Adipocyte (in vitro differentiated cells): ENCODE measurements at regions not wholly inside any gene's neighbourhood (a gene's known extent, or its start where the extent isn't known, plus 50 kb on each side); places are given as distances from the start of the nearest gene placed in this dataset.
"Not testable (repeated sequence)": the region's sequence is repeated elsewhere in the genome, so short reads cannot be mapped to it uniquely, and the experiment has no call there.

Experiments
- DNase-seq: peaks from one replicate; pipeline ENCODE4 v3.0.0-alpha.2; 2015; ENCODE audit warnings: low read depth
- H3K27me3 ChIP-seq: replicated peaks from 2 replicates; pipeline ENCODE4 v1.7.0; 2013; ENCODE audit warnings: mild to moderate bottlenecking, low read length, moderate library complexity; ENCODE audit not compliant: control insufficient read depth, insufficient read depth
- H3K36me3 ChIP-seq: 2 replicates; pipeline ENCODE4 v1.7.0; 2013; ENCODE audit warnings: low read length, mild to moderate bottlenecking, moderate library complexity; ENCODE audit not compliant: control insufficient read depth, insufficient read depth, severe bottlenecking
- H3K4me1 ChIP-seq: 2 replicates; pipeline ENCODE4 v1.7.0; 2013; ENCODE audit warnings: mild to moderate bottlenecking, low read length, moderate library complexity; ENCODE audit not compliant: control insufficient read depth, insufficient read depth
- H3K4me3 ChIP-seq: 2 replicates; pipeline ENCODE4 v1.7.0; 2013; ENCODE audit warnings: mild to moderate bottlenecking, low read length, moderate library complexity
- H3K9ac ChIP-seq: 2 replicates; pipeline ENCODE4 v1.7.0; 2013; ENCODE audit warnings: mild to moderate bottlenecking, low read length, moderate library complexity
- H3K9me3 ChIP-seq: 2 replicates; pipeline ENCODE4 v1.7.0; 2013; ENCODE audit warnings: mild to moderate bottlenecking, low read length, moderate library complexity; ENCODE audit not compliant: control insufficient read depth

GRCh38 chr4:55012363-55013230, 112.8 kb downstream of the KDR start:
- Histone ChIP-seq H3K4me1 (no peaks in the 10 kb centered on the region), H3K27me3 (peaks cover 3% of the 10 kb centered on the region), H3K9ac (no peak overlapping the region), H3K9me3 (no peaks in the 10 kb centered on the region), H3K36me3 (no peaks in the 10 kb centered on the region), H3K4me3 (no peak overlapping the region)
- no peak for DNase-seq

- Histone ChIP-seq H3K9me3 (no peaks in the 10 kb centered on the region), H3K4me3 (no peak overlapping the region), H3K9ac (no peak overlapping the region), H3K27me3 (peaks cover 3% of the 10 kb centered on the region), H3K4me1 (no peaks in the 10 kb centered on the region), H3K36me3 (no peaks in the 10 kb centered on the region)
- no peak for DNase-seq
Measured at GRCh38 chr4:55011761-55012160, 113.6 kb downstream of the KDR start.

GRCh38 chr4:55010550-55010949, 114.8 kb downstream of the KDR start:
- Histone ChIP-seq H3K4me3 (no peak overlapping the region), H3K9ac (no peak overlapping the region), H3K4me1 (no peaks in the 10 kb centered on the region), H3K27me3 (peaks cover 3% of the 10 kb centered on the region), H3K9me3 (no peaks in the 10 kb centered on the region), H3K36me3 (no peaks in the 10 kb centered on the region)
- no peak for DNase-seq

GRCh38 chr4:55008166-55009056, 117.0 kb downstream of the KDR start:
- H3K4me1 ChIP-seq: peaks cover 9% of the 10 kb centered on the region
- H3K36me3 ChIP-seq: no peaks in the 10 kb centered on the region
- no peaks in the 10 kb centered on the region for H3K9me3 ChIP-seq
- DNase-seq: no peak
- no peak overlapping the region for H3K4me3 ChIP-seq
- no peak overlapping the region for H3K9ac ChIP-seq
- peaks cover 10% of the 10 kb centered on the region for H3K27me3 ChIP-seq

GRCh38 chr4:55005910-55006309, 119.5 kb downstream of the KDR start:
- Histone ChIP-seq H3K9ac (no peak overlapping the region), H3K27me3 (peaks cover 16% of the 10 kb centered on the region), H3K4me3 (no peak overlapping the region), H3K36me3 (no peaks in the 10 kb centered on the region), H3K4me1 (peaks cover 9% of the 10 kb centered on the region), H3K9me3 (no peaks in the 10 kb centered on the region)
- DNase-seq: no peak

GRCh38 chr4:55004831-55005230, 120.6 kb downstream of the KDR start:
- H3K27me3 ChIP-seq: peaks cover 21% of the 10 kb centered on the region
- H3K4me3 ChIP-seq: no peak overlapping the region
- DNase-seq: peak; percentile 11
- no peaks in the 10 kb centered on the region for H3K9me3 ChIP-seq
- no peaks in the 10 kb centered on the region for H3K36me3 ChIP-seq
- no peak overlapping the region for H3K9ac ChIP-seq
- peaks cover 9% of the 10 kb centered on the region for H3K4me1 ChIP-seq

- Histone ChIP-seq H3K9me3 (no peaks in the 10 kb centered on the region), H3K36me3 (no peaks in the 10 kb centered on the region)
- DNase-seq: no peak
Measured at GRCh38 chr4:55002431-55002830, 123.0 kb downstream of the KDR start.

GRCh38 chr4:55001538-55001937, 123.9 kb downstream of the KDR start:
- Histone ChIP-seq H3K4me3 (no peak overlapping the region), H3K9ac (no peak overlapping the region), H3K36me3 (no peaks in the 10 kb centered on the region), H3K27me3 (peaks cover 18% of the 10 kb centered on the region), H3K9me3 (no peaks in the 10 kb centered on the region), H3K4me1 (peaks cover 14% of the 10 kb centered on the region)
- DNase-seq: no peak

More at GRCh38 chr4:55002431-55002830, 123.0 kb downstream of the KDR start:
- H3K9ac ChIP-seq: no peak overlapping the region
- H3K4me3 ChIP-seq: no peak overlapping the region
- H3K27me3 ChIP-seq: peaks cover 18% of the 10 kb centered on the region
- peaks cover 14% of the 10 kb centered on the region for H3K4me1 ChIP-seq

- no peaks in the 10 kb centered on the region for H3K36me3 ChIP-seq
- H3K9me3 ChIP-seq: no peaks in the 10 kb centered on the region
- H3K4me3 ChIP-seq: no peak overlapping the region
- no peak overlapping the region for H3K9ac ChIP-seq
- DNase-seq: peak; percentile 57
- peaks cover 15% of the 10 kb centered on the region for H3K27me3 ChIP-seq
- peaks cover 6% of the 10 kb centered on the region for H3K4me1 ChIP-seq
Measured at GRCh38 chr4:54999003-54999402, 126.4 kb downstream of the KDR start.

- H3K27me3 ChIP-seq, H3K4me1 ChIP-seq, DNase-seq, H3K9ac ChIP-seq, H3K9me3 ChIP-seq, H3K4me3 ChIP-seq, H3K36me3 ChIP-seq: not testable (repeated sequence)
Measured at GRCh38 chr4:54993473-54994026, 131.8 kb downstream of the KDR start.

- H3K27me3 ChIP-seq: no peaks in the 10 kb centered on the region
- no peak for DNase-seq
- H3K4me3 ChIP-seq: no peak overlapping the region
- no peak overlapping the region for H3K9ac ChIP-seq
- no peaks in the 10 kb centered on the region for H3K4me1 ChIP-seq
- H3K9me3 ChIP-seq: peaks cover 16% of the 10 kb centered on the region
- no peaks in the 10 kb centered on the region for H3K36me3 ChIP-seq
Measured at GRCh38 chr4:54992266-54992665, 133.1 kb downstream of the KDR start.
